ENCODE measurements at regions not wholly inside any gene's neighbourhood (a gene's known extent, or its start where the extent isn't known, plus 50 kb on each side); places are given as distances from the start of the nearest gene placed in this dataset.

GRCh38 chr9:129353697-129354336, 175.8 kb upstream of the IER5L start:
- Histone ChIP-seq H3K9me3 (ENCODE audit: low read depth, low read length, poor library complexity, severe bottlenecking) (peaks cover 5% of the 10 kb centered on the region), H3K4me3 (ENCODE audit: low read depth, low read length, poor library complexity, severe bottlenecking) (no peak overlapping the region), H3K27ac (ENCODE audit: low read depth, low read length, poor library complexity, severe bottlenecking) (no peak overlapping the region), H3K27me3 (replicated peaks; ENCODE audit: insufficient read depth, low read depth, low read length, poor library complexity) (no peaks in the 10 kb centered on the region), H3K36me3 (ENCODE audit: insufficient read depth, low read length, poor library complexity, severe bottlenecking) (no peaks in the 10 kb centered on the region), H3K4me1 (ENCODE audit: insufficient read depth, low read length, poor library complexity, severe bottlenecking) (peaks cover 26% of the 10 kb centered on the region)
- no peak for DNase-seq (ENCODE audit: low spot score)
- no TSS peak for BruUV-seq (replicated peaks)
- intact Hi-C loops (cut with micrococcal nuclease; ENCODE audit: unreplicated experiment), result no loop called here
- ChIA-PET CTCF (no interaction called here), POLR2A (ENCODE audit: low non-redundant PET) (interaction anchor here (0.9 kb wide), 1 partner anchor 176 kb away, joined by 3 read pairs; the partner anchor contains the start of gene IER5L)
- TF ChIP-seq CTCF (conservative IDR thresholded peaks at IDR 0.05; ENCODE audit: low read depth, low read length) (no peak), EZH2 (IDR thresholded peaks at IDR 0.05; ENCODE audit: borderline replicate concordance, low read depth, low read length, poor library complexity, severe bottlenecking) (no peak)

- Histone ChIP-seq H3K27me3 (replicated peaks; ENCODE audit: insufficient read depth, low read depth, low read length, poor library complexity) (no peaks in the 10 kb centered on the region), H3K4me1 (ENCODE audit: insufficient read depth, low read length, poor library complexity, severe bottlenecking) (peaks cover 26% of the 10 kb centered on the region), H3K4me3 (ENCODE audit: low read depth, low read length, poor library complexity, severe bottlenecking) (peak overlapping the region; percentile 56), H3K36me3 (ENCODE audit: insufficient read depth, low read length, poor library complexity, severe bottlenecking) (no peaks in the 10 kb centered on the region), H3K9me3 (ENCODE audit: low read depth, low read length, poor library complexity, severe bottlenecking) (peaks cover 5% of the 10 kb centered on the region), H3K27ac (ENCODE audit: low read depth, low read length, poor library complexity, severe bottlenecking) (peak overlapping the region; percentile 69)
- POLR2A ChIA-PET (ENCODE audit: low non-redundant PET), result no interaction called here
- no TSS peak for BruUV-seq (replicated peaks)
- intact Hi-C loops (cut with micrococcal nuclease; ENCODE audit: unreplicated experiment), result no loop called here
- CTCF ChIA-PET, result no interaction called here
- no peak for TF ChIP-seq EZH2 (IDR thresholded peaks at IDR 0.05; ENCODE audit: borderline replicate concordance, low read depth, low read length, poor library complexity, severe bottlenecking)
- no peak for TF ChIP-seq CTCF (conservative IDR thresholded peaks at IDR 0.05; ENCODE audit: low read depth, low read length)
- peak; percentile 49 for DNase-seq (ENCODE audit: low spot score)
Observed at GRCh38 chr9:129352146-129352865, 174.2 kb upstream of the IER5L start.

- H3K4me1 ChIP-seq (ENCODE audit: insufficient read depth, low read length, poor library complexity, severe bottlenecking), result peaks cover 26% of the 10 kb centered on the region
- BruUV-seq (replicated peaks), result no TSS peak
- peak overlapping the region; percentile 56 for H3K4me3 ChIP-seq (ENCODE audit: low read depth, low read length, poor library complexity, severe bottlenecking)
- POLR2A ChIA-PET (ENCODE audit: low non-redundant PET), result no interaction called here
- peaks cover 5% of the 10 kb centered on the region for H3K9me3 ChIP-seq (ENCODE audit: low read depth, low read length, poor library complexity, severe bottlenecking)
- peak; percentile 68 for DNase-seq (ENCODE audit: low spot score)
- H3K27me3 ChIP-seq (replicated peaks; ENCODE audit: insufficient read depth, low read depth, low read length, poor library complexity), result no peaks in the 10 kb centered on the region
- TF ChIP-seq EZH2 (IDR thresholded peaks at IDR 0.05; ENCODE audit: borderline replicate concordance, low read depth, low read length, poor library complexity, severe bottlenecking) (no peak), CTCF (conservative IDR thresholded peaks at IDR 0.05; ENCODE audit: low read depth, low read length) (no peak)
- CTCF ChIA-PET, result no interaction called here
- intact Hi-C loops (cut with micrococcal nuclease; ENCODE audit: unreplicated experiment), result no loop called here
- peak overlapping the region; percentile 69 for H3K27ac ChIP-seq (ENCODE audit: low read depth, low read length, poor library complexity, severe bottlenecking)
- H3K36me3 ChIP-seq (ENCODE audit: insufficient read depth, low read length, poor library complexity, severe bottlenecking), result no peaks in the 10 kb centered on the region
Observed at GRCh38 chr9:129351642-129352145, 173.6 kb upstream of the IER5L start.
